IMR-90 (cell line): ENCODE measurements at regions not wholly inside any gene's neighbourhood (a gene's known extent, or its start where the extent isn't known, plus 50 kb on each side); places are given as distances from the start of the nearest gene placed in this dataset.

Experiments
- ATAC-seq: fragments of 200-7000 bp; cut with Tn5 transposase; 2 replicates; pipeline ENCODE4 v1.9.1; 2020; ENCODE audit warnings: low read depth, mild to moderate bottlenecking, moderate library complexity
- BruUV-seq: library from RNA; stranded (reverse); fragments of 400-500 nt; replicated peaks from 2 replicates; lab custom pipeline; 2021; lab: Mats Ljungman, UMichigan
- CTCF ChIA-PET: fragments of 300-600 bp; formaldehyde crosslinking; extraction: SDS; loops from one replicate; lab custom pipeline; 2021; ENCODE audit warnings: antibody characterized with exemption; lab: Yijun Ruan, JAX
- POLR2A ChIA-PET: fragments of 300-600 bp; sonication (Branson Sonifier 250); formaldehyde crosslinking; loops from one replicate; lab custom pipeline; 2022; ENCODE audit warnings: antibody characterized with exemption; ENCODE audit not compliant: unreplicated experiment; lab: Charles Lee
- DNase-seq: peaks from one replicate; pipeline ENCODE4 v3.0.0; 2013
- H2AFZ ChIP-seq: replicated peaks from 2 replicates; pipeline ENCODE3; 2013; ENCODE audit warnings: low read length, mild to moderate bottlenecking; ENCODE audit not compliant: poor library complexity
- H2AK5ac ChIP-seq: 2 replicates; pipeline ENCODE4 v1.6.1; 2013; ENCODE audit warnings: low read depth, low read length, inconsistent platforms
- H2AK9ac ChIP-seq: replicated peaks from 2 replicates; pipeline ENCODE3; 2013; ENCODE audit warnings: mild to moderate bottlenecking, low read depth, low read length, moderate library complexity; ENCODE audit not compliant: poor library complexity
- H2BK120ac ChIP-seq: 2 replicates; pipeline ENCODE4 v1.6.1; 2013; ENCODE audit warnings: low read depth, low read length, inconsistent platforms
- H2BK15ac ChIP-seq: 3 replicates; pipeline ENCODE4 v1.6.1; 2013; ENCODE audit warnings: low read depth, low read length, inconsistent platforms
- H2BK20ac ChIP-seq: 2 replicates; pipeline ENCODE4 v1.6.1; 2013; ENCODE audit warnings: low read depth, mild to moderate bottlenecking, inconsistent platforms, low read length, moderate library complexity
- H2BK5ac ChIP-seq: 2 replicates; pipeline ENCODE4 v1.6.1; 2013; ENCODE audit warnings: mild to moderate bottlenecking, low read depth, low read length, inconsistent platforms; ENCODE audit not compliant: poor library complexity, severe bottlenecking
- H3K14ac ChIP-seq: replicated peaks from 2 replicates; pipeline ENCODE4 v1.6.1; 2013; ENCODE audit warnings: low read depth, low read length, inconsistent platforms
- H3K18ac ChIP-seq: 2 replicates; pipeline ENCODE4 v1.6.1; 2013; ENCODE audit warnings: low read depth, low read length, control low read depth
- H3K23ac ChIP-seq: 2 replicates; pipeline ENCODE4 v1.6.1; 2013; ENCODE audit warnings: low read depth, low read length, inconsistent platforms
- H3K27ac ChIP-seq: 2 replicates; pipeline ENCODE4 v1.5.1; 2013; ENCODE audit warnings: mild to moderate bottlenecking, control low read depth, low read length; ENCODE audit not compliant: insufficient read depth
- H3K27me3 ChIP-seq: 2 replicates; pipeline ENCODE4 v1.6.1; 2013; ENCODE audit warnings: low read length; ENCODE audit not compliant: control insufficient read depth, insufficient read depth
- H3K36me3 ChIP-seq: 2 replicates; pipeline ENCODE4 v1.6.1; 2013; ENCODE audit warnings: low read length, mixed read lengths; ENCODE audit not compliant: control insufficient read depth, insufficient read depth
- H3K4ac ChIP-seq: 2 replicates; pipeline ENCODE4 v1.6.1; 2013; ENCODE audit warnings: low read depth, low read length, inconsistent platforms
- H3K4me1 ChIP-seq: 2 replicates; pipeline ENCODE4 v1.6.1; 2013; ENCODE audit warnings: low read length, mixed read lengths; ENCODE audit not compliant: control insufficient read depth, insufficient read depth
- H3K4me2 ChIP-seq: 2 replicates; pipeline ENCODE4 v1.6.1; 2013; ENCODE audit warnings: low read depth, mild to moderate bottlenecking, control low read depth, low read length, moderate library complexity
- H3K4me3 ChIP-seq: 2 replicates; pipeline ENCODE4 v1.5.1; 2013; ENCODE audit warnings: low read depth, mild to moderate bottlenecking, control low read depth, low read length, moderate library complexity; ENCODE audit not compliant: insufficient read depth
- H3K56ac ChIP-seq: 2 replicates; pipeline ENCODE4 v1.6.1; 2013; ENCODE audit warnings: low read length, inconsistent platforms; ENCODE audit not compliant: insufficient read depth; ENCODE audit errors: extremely low read depth
- H3K79me1 ChIP-seq, 2 experiments: 2 replicates each; pipeline ENCODE4 v1.6.1; 2013; ENCODE audit warnings: low read length in 2 of 2, inconsistent platforms in 1 of 2, low read depth in 1 of 2
- H3K9ac ChIP-seq: 2 replicates; pipeline ENCODE4 v1.6.1; 2013; ENCODE audit warnings: low read depth, low read length, control low read depth
- H3K9me1 ChIP-seq: 2 replicates; pipeline ENCODE4 v1.6.1; 2013; ENCODE audit warnings: low read length, inconsistent platforms; ENCODE audit not compliant: insufficient read depth
- H3K9me3 ChIP-seq: 2 replicates; pipeline ENCODE4 v1.6.1; 2013; ENCODE audit warnings: low read length; ENCODE audit not compliant: control insufficient read depth, insufficient read depth
- H4K20me1 ChIP-seq: 2 replicates; pipeline ENCODE4 v1.6.1; 2013; ENCODE audit warnings: low read length, inconsistent platforms; ENCODE audit not compliant: insufficient read depth
- H4K5ac ChIP-seq: 2 replicates; pipeline ENCODE4 v1.6.1; 2013; ENCODE audit warnings: mild to moderate bottlenecking, low read depth, low read length, control low read depth
- H4K8ac ChIP-seq, 2 experiments: 2 replicates each; pipeline ENCODE4 v1.6.1; 2013; ENCODE audit warnings: low read depth in 2 of 2, low read length in 2 of 2, control low read depth in 1 of 2, inconsistent platforms in 1 of 2
- H4K91ac ChIP-seq: 2 replicates; pipeline ENCODE4 v1.6.1; 2013; ENCODE audit warnings: low read depth, low read length, inconsistent platforms; ENCODE audit not compliant: insufficient read depth
- MAZ ChIP-seq: IDR thresholded peaks from 2 replicates; pipeline ENCODE4 v1.6.1; 2012; ENCODE audit warnings: low read depth, mild to moderate bottlenecking, low read length, improper control_type of control experiment, moderate library complexity, borderline replicate concordance
- POLR2A ChIP-seq: IDR thresholded peaks from 2 replicates; pipeline ENCODE4 v1.6.1; 2012; ENCODE audit warnings: mild to moderate bottlenecking, low read depth, low read length
- RAD21 ChIP-seq: IDR thresholded peaks from 2 replicates; pipeline ENCODE4 v1.6.1; 2012; ENCODE audit warnings: low read length, improper control_type of control experiment
- WGBS, 2 experiments: methylation state at CpG; one replicate each; pipeline versions ENCODE4 v1.1.5 to v1.1.7; 2013; ENCODE audit warnings: missing lambda C conversion rate in 2 of 2; ENCODE audit not compliant: insufficient read length in 1 of 2; ENCODE audit errors: extremely low coverage in 2 of 2; 5-methylcytosine and 5-hydroxymethylcytosine counted together
- dilution Hi-C: fragments of 300-500 bp; cut with HindIII; formaldehyde crosslinking; loops from one replicate; pipeline ENCODE4 v1.14.3; 2018; ENCODE audit warnings: low sequenced_read_pairs; ENCODE audit not compliant: unreplicated experiment
- in situ Hi-C: fragments of 300-500 bp; cut with MboI; formaldehyde crosslinking; loops from 3 replicates; pipeline ENCODE4 v1.14.3; 2019; ENCODE audit warnings: low sequenced_read_pairs, inconsistent platforms, mixed read lengths
- intact Hi-C: fragments of 100-400 bp; cut with micrococcal nuclease; formaldehyde crosslinking; loops from 2 replicates; pipeline ENCODE4 v1.10.0; 2022
- TF ChIP-seq, protein P1 (sequence below): fragments of 150-350 bp; IDR thresholded peaks from 2 replicates; pipeline ENCODE4 v1.6.1; 2017; ENCODE audit warnings: mild to moderate bottlenecking, antibody characterized with exemption, low read length, low read depth

GRCh38 chr2:120968307-120969015 lies 232.8 kb downstream of the GLI2 start:
- dilution Hi-C loops (no loop called here), intact Hi-C loops (no loop called here), in situ Hi-C loops (no loop called here)
- CTCF ChIA-PET: no interaction called here
- 78% methylated on average over 8 of the region's 30 CpGs; no CpG with 5 or more reads in 1 of the 2 experiments for WGBS, 2 experiments
- Histone ChIP-seq H3K4ac (no peak overlapping the region), H3K36me3 (peaks cover 63% of the 10 kb centered on the region), H2BK15ac (no peak overlapping the region), H3K4me3 (no peak overlapping the region), H3K9me1 (peaks cover 33% of the 10 kb centered on the region), H3K27ac (no peak overlapping the region), H4K5ac (no peak overlapping the region), H3K23ac (no peak overlapping the region), H4K91ac (no peak overlapping the region), H2BK120ac (no peak overlapping the region), H2BK20ac (no peak overlapping the region), H3K14ac (no peak overlapping the region), H3K56ac (no peak overlapping the region), H3K27me3 (no peaks in the 10 kb centered on the region), H3K9ac (no peak overlapping the region), H2AK5ac (no peak overlapping the region), H2BK5ac (no peak overlapping the region), H3K18ac (no peak overlapping the region), H4K8ac (no peak overlapping the region), H3K9me3 (no peaks in the 10 kb centered on the region), H3K79me1 (peaks cover 14 to 43% of the 10 kb centered on the region in 2 experiments), H3K4me1 (peaks cover 11% of the 10 kb centered on the region), H4K20me1 (peaks cover 14% of the 10 kb centered on the region), H2AK9ac (no peak overlapping the region), H3K4me2 (no peak overlapping the region), H2AFZ (no peak overlapping the region)
- ATAC-seq (no peak), DNase-seq (no peak)
- BruUV-seq: TSS peak; percentile 19
- no peak for TF ChIP-seq POLR2A
- no peak for TF ChIP-seq RAD21
- TF ChIP-seq, protein P1, sequence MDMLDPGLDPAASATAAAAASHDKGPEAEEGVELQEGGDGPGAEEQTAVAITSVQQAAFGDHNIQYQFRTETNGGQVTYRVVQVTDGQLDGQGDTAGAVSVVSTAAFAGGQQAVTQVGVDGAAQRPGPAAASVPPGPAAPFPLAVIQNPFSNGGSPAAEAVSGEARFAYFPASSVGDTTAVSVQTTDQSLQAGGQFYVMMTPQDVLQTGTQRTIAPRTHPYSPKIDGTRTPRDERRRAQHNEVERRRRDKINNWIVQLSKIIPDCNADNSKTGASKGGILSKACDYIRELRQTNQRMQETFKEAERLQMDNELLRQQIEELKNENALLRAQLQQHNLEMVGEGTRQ: no peak
- TF ChIP-seq MAZ: no peak
- POLR2A ChIA-PET: no interaction called here
